WERI-Rb-1 (cell line): ENCODE measurements at regions not wholly inside any gene's neighbourhood (a gene's known extent, or its start where the extent isn't known, plus 50 kb on each side); places are given as distances from the start of the nearest gene placed in this dataset.
A peak's percentile ranks its signal among the peaks of the same experiment; 100 is the strongest.

Source experiments
- DNase-seq: peaks from one replicate; pipeline ENCODE4 v3.0.0-alpha.2; 2020
- H3K27ac ChIP-seq: fragments of 250-450 bp; sonication (Bioruptor Pico); 2 replicates; pipeline ENCODE4 v1.5.1; 2020; ENCODE audit warnings: mild to moderate bottlenecking, moderate library complexity
- H3K27me3 ChIP-seq: fragments of 250-450 bp; sonication (Bioruptor Pico); 2 replicates; pipeline ENCODE4 v1.5.1; 2021; ENCODE audit warnings: mild to moderate bottlenecking, low read depth, moderate library complexity; ENCODE audit not compliant: insufficient read depth, severe bottlenecking
- H3K36me3 ChIP-seq: fragments of 250-450 bp; sonication (Bioruptor Pico); 2 replicates; pipeline ENCODE4 v1.5.1; 2020; ENCODE audit warnings: mild to moderate bottlenecking, moderate library complexity
- H3K4me3 ChIP-seq: 2 replicates; pipeline ENCODE4 v1.5.1; 2011; ENCODE audit warnings: low read depth, mild to moderate bottlenecking, control low read depth, low read length
- H3K9me3 ChIP-seq: fragments of 250-450 bp; sonication (Bioruptor Pico); 2 replicates; pipeline ENCODE4 v1.5.1; 2021; ENCODE audit warnings: mild to moderate bottlenecking, moderate library complexity; ENCODE audit not compliant: severe bottlenecking
- CTCF ChIP-seq: IDR thresholded peaks from 2 replicates; pipeline ENCODE4 v1.5.1; 2011; ENCODE audit warnings: low read depth, mild to moderate bottlenecking, control low read depth, inconsistent platforms, low read length

- Histone ChIP-seq H3K9me3 (no peaks in the 10 kb centered on the region), H3K27me3 (no peaks in the 10 kb centered on the region), H3K36me3 (no peaks in the 10 kb centered on the region), H3K4me3 (no peak overlapping the region), H3K27ac (no peak overlapping the region)
- DNase-seq, result peak; percentile 23
- TF ChIP-seq CTCF, result no peak
Measured at GRCh38 chr5:91632871-91633270, 249.8 kb upstream of the ARRDC3 start.

- no peak for DNase-seq
- no peaks in the 10 kb centered on the region for H3K36me3 ChIP-seq
- TF ChIP-seq CTCF, result no peak
- no peaks in the 10 kb centered on the region for H3K27me3 ChIP-seq
- H3K4me3 ChIP-seq, result no peak overlapping the region
- no peaks in the 10 kb centered on the region for H3K9me3 ChIP-seq
- no peak overlapping the region for H3K27ac ChIP-seq
Measured at GRCh38 chr5:91611746-91612145, 228.6 kb upstream of the ARRDC3 start.

- Histone ChIP-seq H3K27ac (no peak overlapping the region), H3K36me3 (no peaks in the 10 kb centered on the region), H3K9me3 (no peaks in the 10 kb centered on the region), H3K4me3 (no peak overlapping the region), H3K27me3 (no peaks in the 10 kb centered on the region)
- no peak for DNase-seq
- TF ChIP-seq CTCF, result no peak
Measured at GRCh38 chr5:91607675-91608074, 224.6 kb upstream of the ARRDC3 start.

- H3K9me3 ChIP-seq, result no peaks in the 10 kb centered on the region
- no peak for DNase-seq
- no peaks in the 10 kb centered on the region for H3K36me3 ChIP-seq
- no peak overlapping the region for H3K4me3 ChIP-seq
- H3K27me3 ChIP-seq, result no peaks in the 10 kb centered on the region
- no peak overlapping the region for H3K27ac ChIP-seq
- no peak for TF ChIP-seq CTCF
Measured at GRCh38 chr5:91599863-91600262, 216.7 kb upstream of the ARRDC3 start.

GRCh38 chr5:91598216-91598615 is 215.1 kb upstream of the ARRDC3 start:
- Histone ChIP-seq H3K4me3 (no peak overlapping the region), H3K36me3 (no peaks in the 10 kb centered on the region), H3K27ac (no peak overlapping the region), H3K9me3 (peaks cover 4% of the 10 kb centered on the region), H3K27me3 (no peaks in the 10 kb centered on the region)
- no peak for DNase-seq
- no peak for TF ChIP-seq CTCF

GRCh38 chr5:91595424-91595823 is 212.3 kb upstream of the ARRDC3 start:
- no peak for DNase-seq
- Histone ChIP-seq H3K4me3 (no peak overlapping the region), H3K36me3 (no peaks in the 10 kb centered on the region), H3K9me3 (peaks cover 14% of the 10 kb centered on the region), H3K27me3 (no peaks in the 10 kb centered on the region), H3K27ac (no peak overlapping the region)
- TF ChIP-seq CTCF, result no peak
